ENCODE measurements at regions not wholly inside any gene's neighbourhood (a gene's known extent, or its start where the extent isn't known, plus 50 kb on each side); places are given as distances from the start of the nearest gene placed in this dataset.

DNA sequence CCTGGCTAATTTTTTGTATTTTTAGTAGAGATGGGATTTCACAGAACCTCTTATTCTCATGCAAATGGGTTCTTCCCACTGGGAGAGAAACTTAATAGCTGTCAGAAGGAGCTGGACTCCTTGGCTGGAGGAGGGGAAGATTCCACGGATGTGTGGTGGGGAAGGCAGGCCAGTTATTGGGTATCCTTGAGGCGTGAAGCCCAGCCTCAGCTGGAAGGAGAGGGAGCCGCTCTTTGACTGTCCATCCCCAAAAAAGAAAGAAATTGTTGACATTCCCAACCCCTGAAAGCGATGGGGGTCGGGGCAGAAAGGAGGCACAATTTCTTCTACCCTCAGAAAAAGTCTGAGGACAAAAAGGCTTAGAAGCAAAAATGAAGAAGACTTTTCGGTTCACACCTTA is 983.1 kb upstream of the PABPC4L start:
- no peak overlapping the region for H3K4me2 ChIP-seq (ENCODE audit: low read length)
- no peak overlapping the region for H3K27ac ChIP-seq (ENCODE audit: low read depth, low read length)
- BruUV-seq (replicated peaks) = no TSS peak
- H3K4me1 ChIP-seq (ENCODE audit: control insufficient read depth in 1 of 2, insufficient read depth in 2 of 2, low read length in 2 of 2) = no peaks in the 10 kb centered on the region
- ChIA-PET POLR2A (no interaction called here), CTCF (no interaction called here), RAD21 (ENCODE audit: low non-redundant PET in 1 of 2, low total read pairs in 2 of 2, uncharacterized antibody in 2 of 2, unreplicated experiment in 2 of 2) (no interaction called here)
- no peaks in the 10 kb centered on the region for H3K9me2 ChIP-seq (ENCODE audit: insufficient read depth)
- no peaks in the 10 kb centered on the region for H3K36me3 ChIP-seq (ENCODE audit: control insufficient read depth in 1 of 2, insufficient read depth in 2 of 2, low read length in 2 of 2)
- H3K4me3 ChIP-seq (replicated peaks in 1 of 2; ENCODE audit: low read depth in 1 of 2, low read length in 2 of 2) = no peak overlapping the region
- H4K20me1 ChIP-seq (ENCODE audit: insufficient read depth) = no peaks in the 10 kb centered on the region
- no peaks in the 10 kb centered on the region for H3K9me3 ChIP-seq (ENCODE audit: control insufficient read depth in 1 of 2, insufficient read depth in 1 of 2, low read depth in 1 of 2, low read length in 2 of 2)
- DNase-seq (ENCODE audit: low read depth, low spot score) (no peak), ATAC-seq (no peak)
- TF ChIP-seq, protein P1, sequence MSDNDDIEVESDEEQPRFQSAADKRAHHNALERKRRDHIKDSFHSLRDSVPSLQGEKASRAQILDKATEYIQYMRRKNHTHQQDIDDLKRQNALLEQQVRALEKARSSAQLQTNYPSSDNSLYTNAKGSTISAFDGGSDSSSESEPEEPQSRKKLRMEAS (IDR thresholded peaks at IDR 0.05) = no peak
- no peak for TF ChIP-seq SP1 (IDR thresholded peaks at IDR 0.05; ENCODE audit: low read depth)
- no peak overlapping the region for H3K9ac ChIP-seq (ENCODE audit: low read length)
- H3K79me2 ChIP-seq (ENCODE audit: insufficient read depth, low read length) = no peaks in the 10 kb centered on the region
- H2AFZ ChIP-seq (ENCODE audit: low read depth, low read length, poor library complexity, severe bottlenecking) = no peak overlapping the region
- no peaks in the 10 kb centered on the region for H3K27me3 ChIP-seq (ENCODE audit: insufficient read depth, low read length)
- intact Hi-C loops (cut with micrococcal nuclease) = no loop called here

DNA sequence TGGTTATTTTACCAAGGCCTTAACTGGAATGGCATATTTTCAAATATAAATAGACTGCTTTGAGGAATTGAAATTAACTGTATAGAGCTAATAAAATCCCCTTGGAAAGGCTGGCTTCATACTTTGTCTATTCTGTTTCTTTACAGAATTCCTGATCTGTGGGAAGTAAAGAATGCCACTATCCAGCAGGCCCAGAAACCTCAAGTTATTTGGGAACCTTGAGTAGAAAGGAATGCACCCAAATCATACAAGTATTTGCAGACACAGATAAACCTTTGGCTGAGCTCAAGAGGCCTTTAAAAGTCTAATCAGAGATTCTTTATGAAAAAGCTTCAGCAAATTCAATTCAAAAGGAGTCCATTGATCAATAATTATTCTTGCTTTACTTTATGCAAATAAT is 975.7 kb upstream of the PABPC4L start:
- CTCF ChIA-PET = no interaction called here
- RAD21 ChIA-PET (ENCODE audit: low non-redundant PET in 1 of 2, low total read pairs in 2 of 2, uncharacterized antibody in 2 of 2, unreplicated experiment in 2 of 2) = no interaction called here
- no peaks in the 10 kb centered on the region for H4K20me1 ChIP-seq (ENCODE audit: insufficient read depth)

More for the DNA sequence above, 975.7 kb upstream of the PABPC4L start:
- Histone ChIP-seq H3K9ac (ENCODE audit: low read length) (no peak overlapping the region), H3K79me2 (ENCODE audit: insufficient read depth, low read length) (no peaks in the 10 kb centered on the region), H2AFZ (ENCODE audit: low read depth, low read length, poor library complexity, severe bottlenecking) (no peak overlapping the region), H3K4me3 (replicated peaks in 1 of 2; ENCODE audit: low read depth in 1 of 2, low read length in 2 of 2) (no peak overlapping the region), H3K9me3 (ENCODE audit: control insufficient read depth in 1 of 2, insufficient read depth in 1 of 2, low read depth in 1 of 2, low read length in 2 of 2) (no peaks in the 10 kb centered on the region), H3K4me2 (ENCODE audit: low read length) (no peak overlapping the region), H3K27ac (ENCODE audit: low read depth, low read length) (no peak overlapping the region), H3K27me3 (ENCODE audit: insufficient read depth, low read length) (no peaks in the 10 kb centered on the region), H3K36me3 (ENCODE audit: control insufficient read depth in 1 of 2, insufficient read depth in 2 of 2, low read length in 2 of 2) (no peaks in the 10 kb centered on the region), H3K4me1 (ENCODE audit: control insufficient read depth in 1 of 2, insufficient read depth in 2 of 2, low read length in 2 of 2) (no peaks in the 10 kb centered on the region), H3K9me2 (ENCODE audit: insufficient read depth) (no peaks in the 10 kb centered on the region)
- intact Hi-C loops (cut with micrococcal nuclease) = no loop called here
- POLR2A ChIA-PET = no interaction called here
- TF ChIP-seq, protein P2, sequence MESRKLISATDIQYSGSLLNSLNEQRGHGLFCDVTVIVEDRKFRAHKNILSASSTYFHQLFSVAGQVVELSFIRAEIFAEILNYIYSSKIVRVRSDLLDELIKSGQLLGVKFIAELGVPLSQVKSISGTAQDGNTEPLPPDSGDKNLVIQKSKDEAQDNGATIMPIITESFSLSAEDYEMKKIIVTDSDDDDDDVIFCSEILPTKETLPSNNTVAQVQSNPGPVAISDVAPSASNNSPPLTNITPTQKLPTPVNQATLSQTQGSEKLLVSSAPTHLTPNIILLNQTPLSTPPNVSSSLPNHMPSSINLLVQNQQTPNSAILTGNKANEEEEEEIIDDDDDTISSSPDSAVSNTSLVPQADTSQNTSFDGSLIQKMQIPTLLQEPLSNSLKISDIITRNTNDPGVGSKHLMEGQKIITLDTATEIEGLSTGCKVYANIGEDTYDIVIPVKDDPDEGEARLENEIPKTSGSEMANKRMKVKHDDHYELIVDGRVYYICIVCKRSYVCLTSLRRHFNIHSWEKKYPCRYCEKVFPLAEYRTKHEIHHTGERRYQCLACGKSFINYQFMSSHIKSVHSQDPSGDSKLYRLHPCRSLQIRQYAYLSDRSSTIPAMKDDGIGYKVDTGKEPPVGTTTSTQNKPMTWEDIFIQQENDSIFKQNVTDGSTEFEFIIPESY (IDR thresholded peaks at IDR 0.05; ENCODE audit: extremely low read depth, insufficient replicate concordance, low read length) = no peak
- no peak for TF ChIP-seq EZH2phosphoT487 (IDR thresholded peaks at IDR 0.05; ENCODE audit: borderline replicate concordance)
- TF ChIP-seq, protein P3, sequence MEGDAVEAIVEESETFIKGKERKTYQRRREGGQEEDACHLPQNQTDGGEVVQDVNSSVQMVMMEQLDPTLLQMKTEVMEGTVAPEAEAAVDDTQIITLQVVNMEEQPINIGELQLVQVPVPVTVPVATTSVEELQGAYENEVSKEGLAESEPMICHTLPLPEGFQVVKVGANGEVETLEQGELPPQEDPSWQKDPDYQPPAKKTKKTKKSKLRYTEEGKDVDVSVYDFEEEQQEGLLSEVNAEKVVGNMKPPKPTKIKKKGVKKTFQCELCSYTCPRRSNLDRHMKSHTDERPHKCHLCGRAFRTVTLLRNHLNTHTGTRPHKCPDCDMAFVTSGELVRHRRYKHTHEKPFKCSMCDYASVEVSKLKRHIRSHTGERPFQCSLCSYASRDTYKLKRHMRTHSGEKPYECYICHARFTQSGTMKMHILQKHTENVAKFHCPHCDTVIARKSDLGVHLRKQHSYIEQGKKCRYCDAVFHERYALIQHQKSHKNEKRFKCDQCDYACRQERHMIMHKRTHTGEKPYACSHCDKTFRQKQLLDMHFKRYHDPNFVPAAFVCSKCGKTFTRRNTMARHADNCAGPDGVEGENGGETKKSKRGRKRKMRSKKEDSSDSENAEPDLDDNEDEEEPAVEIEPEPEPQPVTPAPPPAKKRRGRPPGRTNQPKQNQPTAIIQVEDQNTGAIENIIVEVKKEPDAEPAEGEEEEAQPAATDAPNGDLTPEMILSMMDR (IDR thresholded peaks at IDR 0.05 in 2 of 3, conservative IDR thresholded peaks at IDR 0.05 in 1 of 3; ENCODE audit: borderline replicate concordance in 1 of 3, insufficient read depth in 1 of 3, low read depth in 2 of 3, low read length in 2 of 3) = no peak
- TF ChIP-seq TCF7L2 (IDR thresholded peaks at IDR 0.05; ENCODE audit: borderline replicate concordance, extremely low read depth, insufficient read depth, insufficient read length) = no peak
- no peak for TF ChIP-seq REST (IDR thresholded peaks at IDR 0.05; ENCODE audit: low read depth)
- no peak for TF ChIP-seq EGR1 (IDR thresholded peaks at IDR 0.05; ENCODE audit: low read depth)
- TF ChIP-seq SRF (IDR thresholded peaks at IDR 0.05; ENCODE audit: low read depth) = no peak
- no peak for TF ChIP-seq EZH2 (IDR thresholded peaks at IDR 0.05)
- TF ChIP-seq RAD21 (IDR thresholded peaks at IDR 0.05; ENCODE audit: low read depth) = no peak
- ATAC-seq (no peak), DNase-seq (ENCODE audit: low read depth, low spot score) (no peak)
- no TSS peak for BruUV-seq (replicated peaks)

Data from HCT116 (cell line).